ENCODE measurements at regions not wholly inside any gene's neighbourhood (a gene's known extent, or its start where the extent isn't known, plus 50 kb on each side); places are given as distances from the start of the nearest gene placed in this dataset.

DNA sequence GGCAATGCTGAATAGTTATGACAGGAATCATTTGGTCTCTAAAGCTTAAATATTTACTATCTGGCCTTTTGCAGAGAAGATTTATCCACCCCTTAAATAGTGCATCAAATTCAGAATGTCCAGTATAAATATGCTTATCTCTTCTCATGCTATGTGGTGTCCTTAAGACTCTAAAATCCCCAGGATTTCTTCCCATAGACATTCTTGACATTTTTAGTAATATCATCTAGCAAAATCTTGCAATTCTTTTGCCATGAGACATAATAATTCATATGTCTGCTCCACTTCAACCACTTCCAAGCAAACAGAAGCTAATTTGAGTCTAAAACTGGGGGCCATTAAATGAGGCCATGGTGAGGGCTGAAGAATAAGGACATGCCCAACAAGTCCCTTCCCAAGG, 1923.4 kb upstream of the CDH9 start:
- TF ChIP-seq, protein P1, sequence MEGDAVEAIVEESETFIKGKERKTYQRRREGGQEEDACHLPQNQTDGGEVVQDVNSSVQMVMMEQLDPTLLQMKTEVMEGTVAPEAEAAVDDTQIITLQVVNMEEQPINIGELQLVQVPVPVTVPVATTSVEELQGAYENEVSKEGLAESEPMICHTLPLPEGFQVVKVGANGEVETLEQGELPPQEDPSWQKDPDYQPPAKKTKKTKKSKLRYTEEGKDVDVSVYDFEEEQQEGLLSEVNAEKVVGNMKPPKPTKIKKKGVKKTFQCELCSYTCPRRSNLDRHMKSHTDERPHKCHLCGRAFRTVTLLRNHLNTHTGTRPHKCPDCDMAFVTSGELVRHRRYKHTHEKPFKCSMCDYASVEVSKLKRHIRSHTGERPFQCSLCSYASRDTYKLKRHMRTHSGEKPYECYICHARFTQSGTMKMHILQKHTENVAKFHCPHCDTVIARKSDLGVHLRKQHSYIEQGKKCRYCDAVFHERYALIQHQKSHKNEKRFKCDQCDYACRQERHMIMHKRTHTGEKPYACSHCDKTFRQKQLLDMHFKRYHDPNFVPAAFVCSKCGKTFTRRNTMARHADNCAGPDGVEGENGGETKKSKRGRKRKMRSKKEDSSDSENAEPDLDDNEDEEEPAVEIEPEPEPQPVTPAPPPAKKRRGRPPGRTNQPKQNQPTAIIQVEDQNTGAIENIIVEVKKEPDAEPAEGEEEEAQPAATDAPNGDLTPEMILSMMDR (IDR thresholded peaks at IDR 0.05): no peak
- no peak for TF ChIP-seq POLR2A (IDR thresholded peaks at IDR 0.05)

Data from prostate gland (tissue), 2 donors.